ACC112 (cell line): ENCODE measurements at regions not wholly inside any gene's neighbourhood (a gene's known extent, or its start where the extent isn't known, plus 50 kb on each side); places are given as distances from the start of the nearest gene placed in this dataset.
"Not testable (repeated sequence)": the region's sequence is repeated elsewhere in the genome, so short reads cannot be mapped to it uniquely, and the experiment has no call there.

Source experiments
- H2AFZ ChIP-seq: fragments of 200-600 bp; sonication (generic); one replicate; pipeline ENCODE4 v1.6.0; 2017; ENCODE audit warnings: antibody characterized with exemption, low read length; ENCODE audit not compliant: unreplicated experiment
- H3K27ac ChIP-seq: fragments of 200-600 bp; sonication (generic); 2 replicates; pipeline ENCODE4 v1.5.1; 2014; ENCODE audit warnings: low read depth, mild to moderate bottlenecking, antibody characterized with exemption, low read length, moderate library complexity
- H3K27me3 ChIP-seq: fragments of 200-600 bp; sonication (generic); 2 replicates; pipeline ENCODE4 v1.6.1; 2014; ENCODE audit warnings: mild to moderate bottlenecking, antibody characterized with exemption, low read length, moderate library complexity, mixed read lengths; ENCODE audit not compliant: insufficient read depth
- H3K36me3 ChIP-seq: fragments of 200-600 bp; sonication (generic); 2 replicates; pipeline ENCODE4 v1.6.1; 2016; ENCODE audit warnings: mild to moderate bottlenecking, antibody characterized with exemption, low read length, moderate library complexity, mixed read lengths; ENCODE audit not compliant: insufficient read depth
- H3K4me1 ChIP-seq: fragments of 200-600 bp; sonication (generic); one replicate; pipeline ENCODE4 v1.6.1; 2016; ENCODE audit warnings: low read length, mixed read lengths; ENCODE audit not compliant: insufficient read depth, unreplicated experiment, control insufficient read depth
- H3K4me3 ChIP-seq: fragments of 200-600 bp; sonication (generic); 2 replicates; pipeline ENCODE4 v1.5.1; 2014; ENCODE audit warnings: mild to moderate bottlenecking, low read depth, low read length
- H3K79me2 ChIP-seq: fragments of 200-600 bp; sonication (generic); one replicate; pipeline ENCODE4 v1.6.0; 2016; ENCODE audit warnings: low read length; ENCODE audit not compliant: control insufficient read depth, unreplicated experiment, insufficient read depth

DNA sequence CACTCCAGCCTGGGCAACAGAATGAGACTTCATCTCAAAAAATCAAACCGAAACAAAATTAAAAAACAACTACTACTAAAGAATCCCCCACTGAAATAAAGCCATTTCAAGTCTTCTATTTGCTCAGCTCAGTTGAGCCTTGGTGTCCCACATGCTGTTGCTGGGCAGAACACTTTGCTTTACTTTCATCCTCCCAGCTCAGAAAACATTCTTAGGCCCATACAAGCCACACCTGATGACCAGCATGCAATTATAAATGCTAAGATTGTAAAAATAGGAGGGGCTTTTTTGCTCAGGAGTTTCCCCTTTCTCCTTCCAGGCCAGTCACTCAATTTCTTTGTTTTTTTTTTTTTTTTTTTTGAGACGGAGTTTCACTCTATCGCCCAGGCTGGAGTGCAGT, 94.6 kb upstream of the PRSS12 start:
- not testable (repeated sequence) for H3K36me3 ChIP-seq, H3K27ac ChIP-seq, H3K4me3 ChIP-seq, H3K79me2 ChIP-seq, H3K27me3 ChIP-seq, H2AFZ ChIP-seq, H3K4me1 ChIP-seq

DNA sequence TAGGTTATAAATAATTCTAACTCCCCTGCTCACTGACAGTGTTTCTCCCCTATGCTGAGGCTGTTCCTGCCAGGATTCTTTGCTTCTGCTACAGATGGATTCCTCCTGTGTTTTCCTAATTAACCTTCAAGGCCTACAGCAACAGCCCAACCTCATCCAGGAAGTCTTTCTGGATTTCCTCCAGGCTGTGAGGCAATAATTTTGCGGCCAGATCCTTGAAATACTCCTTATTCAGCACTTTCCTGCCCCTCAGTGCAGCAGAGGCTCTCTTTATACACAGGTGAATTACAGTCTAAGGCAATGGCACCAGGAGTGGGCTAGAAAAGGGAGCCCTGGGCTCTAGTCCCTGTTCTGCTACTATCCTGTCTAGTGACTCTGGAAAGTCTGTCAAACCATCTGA, 102.1 kb upstream of the PRSS12 start:
- H2AFZ ChIP-seq, H3K79me2 ChIP-seq, H3K27me3 ChIP-seq, H3K4me3 ChIP-seq, H3K36me3 ChIP-seq, H3K4me1 ChIP-seq, H3K27ac ChIP-seq: not testable (repeated sequence)

DNA sequence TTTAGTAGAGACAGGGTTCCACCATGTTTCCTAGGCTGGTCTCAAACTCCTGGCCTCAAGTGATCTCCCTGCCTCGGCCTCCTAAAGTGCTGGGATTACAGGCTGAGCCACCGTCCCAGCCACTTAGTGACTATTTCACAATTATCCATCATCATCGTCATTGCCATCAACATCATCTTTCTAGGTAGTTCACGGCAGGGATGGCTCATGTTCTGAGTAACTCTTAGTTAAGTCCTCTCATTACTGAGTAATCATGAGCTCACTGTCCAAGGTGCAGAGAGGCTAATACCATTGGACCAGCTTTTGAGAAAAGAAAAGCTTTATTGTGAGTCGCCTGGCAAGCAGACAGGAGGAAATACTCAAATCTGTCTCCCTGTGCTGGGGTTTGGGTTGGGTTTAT, 108.6 kb upstream of the PRSS12 start:
- H3K27me3 ChIP-seq, H3K4me1 ChIP-seq, H3K36me3 ChIP-seq, H2AFZ ChIP-seq, H3K79me2 ChIP-seq, H3K27ac ChIP-seq, H3K4me3 ChIP-seq: not testable (repeated sequence)

DNA sequence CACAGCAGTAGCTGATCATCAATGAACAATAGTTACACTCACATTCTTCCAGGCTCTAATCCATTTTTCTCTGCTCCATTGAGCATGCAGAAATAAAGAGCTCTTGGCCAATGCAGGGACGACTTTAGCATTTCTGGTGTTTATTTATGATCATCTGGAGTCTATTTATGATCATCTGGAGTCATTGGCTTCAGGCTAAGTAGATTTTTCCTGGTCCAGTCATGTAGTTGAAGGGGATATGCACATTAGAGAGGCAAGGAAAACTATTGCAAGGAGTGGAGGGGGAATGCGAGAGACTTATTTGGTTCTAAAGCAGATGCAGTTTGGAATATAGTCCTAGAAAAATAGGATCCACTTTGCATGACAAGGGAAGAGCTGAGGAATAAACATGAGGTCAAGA, 113.0 kb upstream of the PRSS12 start:
- not testable (repeated sequence) for H3K4me3 ChIP-seq, H3K27me3 ChIP-seq, H3K4me1 ChIP-seq, H3K36me3 ChIP-seq, H2AFZ ChIP-seq, H3K27ac ChIP-seq, H3K79me2 ChIP-seq

DNA sequence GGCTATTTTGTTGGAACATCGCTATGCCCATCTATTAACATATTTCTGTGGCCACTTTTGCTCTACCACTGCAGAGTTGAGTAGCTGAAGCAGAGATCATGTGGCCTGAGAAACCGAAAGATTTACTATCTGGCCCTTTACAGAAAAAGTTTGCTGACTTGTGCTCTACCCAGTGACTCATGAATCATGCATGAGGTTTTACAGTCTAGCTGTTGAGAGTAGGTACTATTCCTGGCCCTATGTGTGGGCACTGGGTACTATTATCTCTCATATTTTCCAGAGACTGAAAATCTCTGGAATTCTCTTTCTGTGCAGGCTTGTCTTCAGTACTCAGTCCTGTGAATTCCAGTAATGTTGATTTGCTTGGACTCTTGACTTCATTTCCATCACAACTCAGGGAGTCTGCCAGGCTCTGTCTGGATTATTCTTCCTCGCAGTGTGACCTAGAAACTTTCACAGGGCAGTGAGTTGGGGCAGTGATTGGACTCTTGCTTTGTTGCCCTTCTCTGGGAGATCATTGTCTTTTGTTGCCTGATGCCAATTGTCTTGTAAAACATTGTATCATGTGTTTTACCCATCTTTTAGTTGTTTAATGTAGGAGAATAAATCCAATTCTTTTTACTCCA, 121.3 kb upstream of the PRSS12 start:
- H3K27me3 ChIP-seq, H2AFZ ChIP-seq, H3K79me2 ChIP-seq, H3K4me3 ChIP-seq, H3K4me1 ChIP-seq, H3K27ac ChIP-seq, H3K36me3 ChIP-seq: not testable (repeated sequence)

DNA sequence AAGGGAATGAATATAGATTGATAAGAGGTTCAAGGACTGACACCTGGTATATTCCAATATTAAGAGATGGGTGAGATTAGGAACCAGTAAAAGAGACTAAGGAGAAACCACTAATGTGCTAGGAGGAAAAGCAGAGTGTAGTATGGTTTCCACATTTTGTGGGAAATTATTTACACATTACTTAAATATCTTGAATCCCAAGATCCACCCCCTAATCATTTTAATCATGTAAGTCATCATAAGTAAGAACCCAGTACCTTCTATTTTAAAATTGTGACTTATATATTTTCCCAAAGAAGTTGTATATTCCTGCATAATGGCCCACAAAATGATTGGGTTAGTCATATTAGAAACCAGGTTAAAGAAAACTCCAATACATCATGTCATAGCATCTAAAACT, 122.0 kb upstream of the PRSS12 start:
- not testable (repeated sequence) for H3K27ac ChIP-seq, H3K4me1 ChIP-seq, H3K27me3 ChIP-seq, H3K79me2 ChIP-seq, H3K4me3 ChIP-seq, H2AFZ ChIP-seq, H3K36me3 ChIP-seq

DNA sequence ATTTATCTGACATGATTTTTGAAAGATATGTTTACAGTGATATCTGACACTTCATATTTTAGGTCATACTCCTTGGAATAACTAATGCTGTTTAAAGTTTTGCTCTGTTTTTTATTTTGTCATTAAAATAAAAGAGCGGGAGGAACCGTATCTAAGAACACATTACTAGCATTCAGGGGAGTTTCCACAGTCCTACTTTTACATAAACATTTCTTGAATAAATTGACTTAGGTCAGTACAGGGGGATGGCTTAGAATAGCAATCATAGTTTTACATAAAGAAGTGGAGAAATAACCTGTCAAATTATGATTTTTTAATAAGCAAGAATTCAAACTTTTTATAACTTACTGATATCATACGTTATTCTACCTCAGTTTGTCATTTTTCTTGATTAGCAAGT, 123.1 kb upstream of the PRSS12 start:
- H3K36me3 ChIP-seq, H2AFZ ChIP-seq, H3K4me3 ChIP-seq, H3K4me1 ChIP-seq, H3K27me3 ChIP-seq, H3K27ac ChIP-seq, H3K79me2 ChIP-seq: not testable (repeated sequence)

DNA sequence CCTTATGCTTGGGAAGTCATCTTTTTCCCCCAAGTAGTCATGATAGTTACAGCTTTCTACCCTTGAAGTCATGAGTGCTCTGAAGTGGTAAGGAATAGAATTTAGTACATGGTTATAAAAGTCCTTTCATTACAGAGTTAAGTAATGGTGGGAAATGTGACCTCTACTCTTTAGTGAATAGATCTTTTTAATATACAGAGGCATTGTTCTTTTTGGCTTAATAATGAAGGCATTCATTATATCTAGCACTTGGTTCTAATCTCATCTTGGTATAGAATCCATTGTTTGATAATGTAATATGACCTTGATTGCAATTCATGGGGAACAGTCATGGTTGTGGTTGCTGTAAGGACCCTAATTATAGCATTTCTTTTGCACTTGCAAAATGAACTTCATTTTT, 125.0 kb upstream of the PRSS12 start:
- not testable (repeated sequence) for H2AFZ ChIP-seq, H3K27ac ChIP-seq, H3K36me3 ChIP-seq, H3K4me3 ChIP-seq, H3K4me1 ChIP-seq, H3K79me2 ChIP-seq, H3K27me3 ChIP-seq

DNA sequence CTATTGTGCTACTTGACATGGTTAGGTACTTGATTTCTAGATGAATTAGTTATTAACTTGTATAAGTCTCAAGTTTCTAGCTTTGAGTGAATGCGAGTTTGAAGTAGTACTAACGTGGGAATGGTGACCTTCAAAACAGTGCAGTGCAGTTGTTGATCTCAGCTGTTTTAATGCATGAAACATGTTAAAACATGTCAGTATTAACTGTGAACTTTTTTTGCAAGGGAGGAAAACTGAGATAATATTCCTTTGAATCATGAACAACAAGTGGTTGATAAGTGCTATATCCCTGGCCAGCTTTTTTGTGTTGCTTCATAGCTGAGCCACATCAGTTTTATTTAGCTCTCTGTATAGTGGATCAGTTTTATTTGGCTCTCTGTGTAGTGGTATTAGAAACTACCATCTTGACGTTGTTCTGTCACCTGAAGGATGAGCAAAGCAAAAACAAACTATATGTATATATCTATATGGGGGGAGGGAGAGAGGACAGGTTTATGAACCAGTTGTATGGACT, 133.1 kb upstream of the PRSS12 start:
- not testable (repeated sequence) for H3K36me3 ChIP-seq, H3K79me2 ChIP-seq, H3K27ac ChIP-seq, H3K27me3 ChIP-seq, H2AFZ ChIP-seq, H3K4me1 ChIP-seq, H3K4me3 ChIP-seq

DNA sequence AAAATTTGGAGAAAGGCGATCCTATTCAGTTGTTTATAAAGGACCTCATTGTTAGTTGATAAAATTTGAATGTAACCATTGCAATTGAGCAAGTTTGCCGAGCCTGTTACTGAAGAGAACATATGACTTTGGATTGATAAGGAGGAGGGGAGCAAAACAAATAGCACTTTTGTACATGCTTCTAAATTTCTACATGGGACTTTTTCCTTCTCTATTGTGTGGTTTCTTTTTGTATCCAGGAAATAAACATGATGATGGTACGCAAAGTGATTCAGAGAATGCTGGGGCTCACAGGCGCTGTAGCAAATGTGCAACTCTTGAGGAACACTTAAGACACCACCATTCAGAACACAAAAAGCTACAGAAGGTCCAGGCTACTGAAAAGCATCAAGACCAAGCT, 140.2 kb upstream of the PRSS12 start:
- H3K27me3 ChIP-seq, H3K4me3 ChIP-seq, H3K4me1 ChIP-seq, H3K27ac ChIP-seq, H3K79me2 ChIP-seq, H3K36me3 ChIP-seq, H2AFZ ChIP-seq: not testable (repeated sequence)

DNA sequence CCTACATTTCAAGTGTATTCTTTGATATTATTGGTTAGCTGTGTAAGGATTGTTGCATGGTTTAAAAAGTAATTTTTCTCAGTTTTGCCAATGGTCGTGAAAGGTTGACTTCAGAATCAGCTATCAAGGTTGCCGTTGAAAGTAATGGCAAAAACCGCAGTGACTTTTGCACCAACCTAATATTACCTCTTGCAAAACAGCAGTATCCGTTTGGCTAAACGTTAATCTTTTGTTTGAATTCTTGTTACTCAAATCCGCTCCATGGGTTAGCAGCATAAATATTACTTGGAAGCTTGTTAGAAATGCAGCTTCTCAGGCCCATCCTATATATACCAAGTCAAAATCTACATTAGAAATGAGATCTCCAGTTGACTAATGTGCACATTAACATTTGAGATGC, 141.6 kb upstream of the PRSS12 start:
- H3K4me1 ChIP-seq, H2AFZ ChIP-seq, H3K36me3 ChIP-seq, H3K4me3 ChIP-seq, H3K27ac ChIP-seq, H3K79me2 ChIP-seq, H3K27me3 ChIP-seq: not testable (repeated sequence)

DNA sequence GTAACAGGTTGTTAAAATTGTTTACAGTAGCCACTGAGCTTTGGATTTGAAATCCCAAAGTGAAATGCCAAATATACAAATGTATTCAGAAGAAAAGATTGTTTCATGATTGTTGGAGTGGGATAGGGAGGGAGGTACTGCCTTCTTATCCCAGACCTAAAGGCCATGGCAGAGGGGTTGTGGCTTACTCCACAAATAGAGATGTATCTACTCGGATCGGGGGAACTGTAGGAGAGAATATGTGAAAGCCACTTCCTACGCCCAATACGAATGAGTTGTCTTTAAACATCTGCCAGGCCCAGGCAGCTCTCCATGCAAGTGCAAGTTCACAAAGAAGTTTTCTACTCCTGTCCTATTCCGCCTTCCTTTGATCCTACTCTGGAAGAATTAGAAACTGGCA, 150.2 kb upstream of the PRSS12 start:
- not testable (repeated sequence) for H3K4me3 ChIP-seq, H2AFZ ChIP-seq, H3K4me1 ChIP-seq, H3K79me2 ChIP-seq, H3K27me3 ChIP-seq, H3K36me3 ChIP-seq, H3K27ac ChIP-seq
